OCI-LY3 (cell line): ENCODE measurements at regions not wholly inside any gene's neighbourhood (a gene's known extent, or its start where the extent isn't known, plus 50 kb on each side); places are given as distances from the start of the nearest gene placed in this dataset.
"Not testable (repeated sequence)": the region's sequence is repeated elsewhere in the genome, so short reads cannot be mapped to it uniquely, and the experiment has no call there.

Experiments used
- CTCF ChIP-seq: fragments of 200-600, 300-600 bp; sonication (generic); IDR thresholded peaks from 2 replicates; pipeline ENCODE4 v1.5.1; 2014; ENCODE audit warnings: antibody characterized with exemption, low read length, low read depth
- EZH2phosphoT487 ChIP-seq: fragments of 200-600 bp; shearing (Covaris generic); IDR thresholded peaks from 2 replicates; pipeline ENCODE4 v1.6.1; 2018; ENCODE audit warnings: antibody characterized with exemption, mixed run types, low read depth

GRCh38 chr19:20358841-20359465 is 191.9 kb downstream of the ZNF486 start:
- not testable (repeated sequence) for TF ChIP-seq CTCF, EZH2phosphoT487
